Ovary (tissue), 3 donors: ENCODE measurements at regions not wholly inside any gene's neighbourhood (a gene's known extent, or its start where the extent isn't known, plus 50 kb on each side); places are given as distances from the start of the nearest gene placed in this dataset.

Source experiments
- POLR2A ChIP-seq: fragments of 450-650 bp; IDR thresholded peaks from one replicate; pipeline ENCODE4 v1.6.1; 2017; ENCODE audit warnings: antibody characterized with exemption, mild to moderate bottlenecking, moderate library complexity
- TF ChIP-seq, protein P1 (sequence below), 3 donors: fragments of 450-650 bp in 2 of 3; fragments of 200-600 bp in 1 of 3; IDR thresholded peaks; one replicate each; pipeline versions ENCODE4 v1.5.1 to v1.8.0; 2016 to 2022; ENCODE audit warnings: antibody characterized with exemption in 3 of 3, mild to moderate bottlenecking in 1 of 3
- donor health status: DM: no; HTN: no; CAD: no.

GRCh38 chr12:127559349-127560040, 707.5 kb upstream of the TMEM132C start:
- TF ChIP-seq, protein P1, sequence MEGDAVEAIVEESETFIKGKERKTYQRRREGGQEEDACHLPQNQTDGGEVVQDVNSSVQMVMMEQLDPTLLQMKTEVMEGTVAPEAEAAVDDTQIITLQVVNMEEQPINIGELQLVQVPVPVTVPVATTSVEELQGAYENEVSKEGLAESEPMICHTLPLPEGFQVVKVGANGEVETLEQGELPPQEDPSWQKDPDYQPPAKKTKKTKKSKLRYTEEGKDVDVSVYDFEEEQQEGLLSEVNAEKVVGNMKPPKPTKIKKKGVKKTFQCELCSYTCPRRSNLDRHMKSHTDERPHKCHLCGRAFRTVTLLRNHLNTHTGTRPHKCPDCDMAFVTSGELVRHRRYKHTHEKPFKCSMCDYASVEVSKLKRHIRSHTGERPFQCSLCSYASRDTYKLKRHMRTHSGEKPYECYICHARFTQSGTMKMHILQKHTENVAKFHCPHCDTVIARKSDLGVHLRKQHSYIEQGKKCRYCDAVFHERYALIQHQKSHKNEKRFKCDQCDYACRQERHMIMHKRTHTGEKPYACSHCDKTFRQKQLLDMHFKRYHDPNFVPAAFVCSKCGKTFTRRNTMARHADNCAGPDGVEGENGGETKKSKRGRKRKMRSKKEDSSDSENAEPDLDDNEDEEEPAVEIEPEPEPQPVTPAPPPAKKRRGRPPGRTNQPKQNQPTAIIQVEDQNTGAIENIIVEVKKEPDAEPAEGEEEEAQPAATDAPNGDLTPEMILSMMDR (IDR thresholded peaks at IDR 0.05): no peak
- TF ChIP-seq POLR2A: no peak
